Subcutaneous abdominal adipose tissue (tissue), 5 donors: ENCODE measurements at regions not wholly inside any gene's neighbourhood (a gene's known extent, or its start where the extent isn't known, plus 50 kb on each side); places are given as distances from the start of the nearest gene placed in this dataset.
"Not testable (repeated sequence)": the region's sequence is repeated elsewhere in the genome, so short reads cannot be mapped to it uniquely, and the experiment has no call there.

Source experiments
- H3K27ac ChIP-seq: one replicate; pipeline ENCODE4 v1.7.0; 2013; ENCODE audit warnings: low read depth, mild to moderate bottlenecking, inconsistent platforms, low read length, moderate library complexity
- H3K27me3 ChIP-seq, 5 donors: one replicate each; pipeline ENCODE4 v1.7.0; 2013; ENCODE audit warnings: low read length in 5 of 5, inconsistent platforms in 1 of 5; ENCODE audit not compliant: control insufficient read depth in 5 of 5, insufficient read depth in 4 of 5
- H3K36me3 ChIP-seq, 5 donors: one replicate each; pipeline ENCODE4 v1.7.0; 2013; ENCODE audit warnings: low read length in 5 of 5; ENCODE audit not compliant: control insufficient read depth in 5 of 5, insufficient read depth in 5 of 5
- H3K4me1 ChIP-seq, 5 donors: one replicate each; pipeline ENCODE4 v1.7.0; 2013; ENCODE audit warnings: low read length in 5 of 5, mild to moderate bottlenecking in 3 of 5, moderate library complexity in 1 of 5; ENCODE audit not compliant: control insufficient read depth in 5 of 5, insufficient read depth in 5 of 5
- H3K4me3 ChIP-seq, 5 donors: one replicate each; pipeline ENCODE4 v1.7.0; 2013; ENCODE audit warnings: low read length in 5 of 5, low read depth in 1 of 5
- H3K9ac ChIP-seq, 5 donors: one replicate each; pipeline ENCODE4 v1.7.0; 2013; ENCODE audit warnings: low read length in 5 of 5, mild to moderate bottlenecking in 4 of 5, moderate library complexity in 3 of 5
- H3K9me3 ChIP-seq, 5 donors: one replicate each; pipeline ENCODE4 v1.7.0; 2013; ENCODE audit warnings: low read length in 5 of 5; ENCODE audit not compliant: control insufficient read depth in 5 of 5
- donor health status: healthy.
- donor health status: healthy.
- donor health status: healthy.
- donor health status: healthy.
- donor health status: healthy.

- H3K27ac ChIP-seq, result no peak overlapping the region
- H3K9ac ChIP-seq, result no peak overlapping the region
- H3K27me3 ChIP-seq, result peaks cover 6 to 16% (median 13%) of the 10 kb centered on the region in 5 donors
- H3K36me3 ChIP-seq, result no peaks in the 10 kb centered on the region
- H3K4me1 ChIP-seq, result no peaks in the 10 kb centered on the region
- H3K9me3 ChIP-seq, result no peaks in the 10 kb centered on the region
- no peak overlapping the region for H3K4me3 ChIP-seq
Measured at GRCh38 chr11:70597006-70597555, 198.8 kb downstream of the CTTN start.

GRCh38 chr11:70597751-70598625 is 199.7 kb downstream of the CTTN start:
- Histone ChIP-seq H3K9me3 (no peaks in the 10 kb centered on the region), H3K36me3 (no peaks in the 10 kb centered on the region), H3K27ac (no peak overlapping the region), H3K4me3 (no peak overlapping the region), H3K27me3 (peaks cover 6 to 16% (median 8%) of the 10 kb centered on the region in 5 donors), H3K9ac (no peak overlapping the region), H3K4me1 (no peaks in the 10 kb centered on the region)

- H3K9ac ChIP-seq, H3K4me1 ChIP-seq, H3K4me3 ChIP-seq, H3K27ac ChIP-seq, H3K36me3 ChIP-seq, H3K9me3 ChIP-seq: not testable (repeated sequence)
- peaks cover 0 to 16% (median 7%) of the 10 kb centered on the region in 5 donors for H3K27me3 ChIP-seq
Measured at GRCh38 chr11:70600911-70601415, 202.6 kb downstream of the CTTN start.

GRCh38 chr11:70601861-70602538 is 203.7 kb downstream of the CTTN start:
- peaks cover 0 to 11% (median 4%) of the 10 kb centered on the region in 5 donors for H3K27me3 ChIP-seq
- H3K36me3 ChIP-seq, result no peaks in the 10 kb centered on the region
- H3K4me1 ChIP-seq, result no peaks in the 10 kb centered on the region
- H3K4me3 ChIP-seq, result no peak overlapping the region
- no peaks in the 10 kb centered on the region for H3K9me3 ChIP-seq
- H3K27ac ChIP-seq, result no peak overlapping the region
- no peak overlapping the region for H3K9ac ChIP-seq

GRCh38 chr11:70603114-70603755 is 204.9 kb downstream of the CTTN start:
- Histone ChIP-seq H3K4me3 (no peak overlapping the region), H3K27me3 (peaks cover 0 to 16% (median 6%) of the 10 kb centered on the region in 5 donors), H3K9ac (no peak overlapping the region), H3K9me3 (no peaks in the 10 kb centered on the region), H3K27ac (no peak overlapping the region), H3K4me1 (peaks cover 0 to 2% (median 0%) of the 10 kb centered on the region in 5 donors), H3K36me3 (no peaks in the 10 kb centered on the region)

GRCh38 chr11:70603756-70604211 is 205.5 kb downstream of the CTTN start:
- Histone ChIP-seq H3K27me3 (peaks cover 0 to 20% (median 9%) of the 10 kb centered on the region in 5 donors), H3K36me3 (no peaks in the 10 kb centered on the region), H3K9me3 (no peaks in the 10 kb centered on the region), H3K9ac (no peak overlapping the region), H3K4me1 (peaks cover 0 to 8% (median 5%) of the 10 kb centered on the region in 5 donors), H3K4me3 (no peak overlapping the region), H3K27ac (no peak overlapping the region)

- H3K4me3 ChIP-seq, result no peak overlapping the region
- H3K4me1 ChIP-seq, result peaks cover 0 to 12% (median 9%) of the 10 kb centered on the region in 5 donors
- H3K27ac ChIP-seq, result no peak overlapping the region
- H3K9me3 ChIP-seq, result no peaks in the 10 kb centered on the region
- H3K27me3 ChIP-seq, result peaks cover 0 to 23% (median 11%) of the 10 kb centered on the region in 5 donors
- no peak overlapping the region for H3K9ac ChIP-seq
- no peaks in the 10 kb centered on the region for H3K36me3 ChIP-seq
Measured at GRCh38 chr11:70604221-70604620, 205.9 kb downstream of the CTTN start.

GRCh38 chr11:70604630-70605467 is 206.5 kb downstream of the CTTN start:
- H3K27ac ChIP-seq, result no peak overlapping the region
- no peaks in the 10 kb centered on the region for H3K9me3 ChIP-seq
- peaks cover 0 to 24% (median 11%) of the 10 kb centered on the region in 5 donors for H3K27me3 ChIP-seq
- H3K4me3 ChIP-seq, result no peak overlapping the region
- H3K4me1 ChIP-seq, result peaks cover 0 to 12% (median 9%) of the 10 kb centered on the region in 5 donors
- no peaks in the 10 kb centered on the region for H3K36me3 ChIP-seq
- no peak overlapping the region for H3K9ac ChIP-seq

GRCh38 chr11:70605468-70605815 is 207.1 kb downstream of the CTTN start:
- H3K27ac ChIP-seq, result no peak overlapping the region
- peaks cover 0 to 16% (median 9%) of the 10 kb centered on the region in 5 donors for H3K4me1 ChIP-seq
- H3K9me3 ChIP-seq, result no peaks in the 10 kb centered on the region
- no peaks in the 10 kb centered on the region for H3K36me3 ChIP-seq
- H3K4me3 ChIP-seq, result no peak overlapping the region
- H3K9ac ChIP-seq, result no peak overlapping the region
- peaks cover 0 to 24% (median 11%) of the 10 kb centered on the region in 5 donors for H3K27me3 ChIP-seq
